DND-41 (cell line): ENCODE measurements at regions not wholly inside any gene's neighbourhood (a gene's known extent, or its start where the extent isn't known, plus 50 kb on each side); places are given as distances from the start of the nearest gene placed in this dataset.

Source experiments
- ATAC-seq: fragments of 200-7000 bp; cut with Tn5 transposase; 3 replicates; pipeline ENCODE4 v1.9.1; 2021; ENCODE audit warnings: low read depth; ENCODE audit not compliant: insufficient read depth
- DNase-seq: peaks from one replicate; pipeline ENCODE4 v3.0.0-alpha.2; 2020
- H2AFZ ChIP-seq: 2 replicates; pipeline ENCODE4 v1.6.0; 2012; ENCODE audit warnings: low read depth, low read length
- H3K27ac ChIP-seq: 2 replicates; pipeline ENCODE4 v1.5.1; 2012; ENCODE audit warnings: low read length, inconsistent platforms
- H3K27me3 ChIP-seq: fragments of 200-600 bp; sonication (generic); 2 replicates; pipeline ENCODE4 v1.6.0; 2012; ENCODE audit warnings: low read length, mild to moderate bottlenecking, inconsistent platforms; ENCODE audit not compliant: insufficient read depth, poor library complexity
- H3K36me3 ChIP-seq: 2 replicates; pipeline ENCODE4 v1.5.1; 2012; ENCODE audit warnings: low read length, inconsistent platforms; ENCODE audit not compliant: insufficient read depth
- H3K4me1 ChIP-seq: 2 replicates; pipeline ENCODE4 v1.5.1; 2012; ENCODE audit warnings: mild to moderate bottlenecking, low read length; ENCODE audit not compliant: insufficient read depth
- H3K4me2 ChIP-seq: 2 replicates; pipeline ENCODE4 v1.6.0; 2012; ENCODE audit warnings: mild to moderate bottlenecking, moderate library complexity, low read length, inconsistent platforms; ENCODE audit not compliant: insufficient read depth
- H3K4me3 ChIP-seq, 2 experiments: fragments of 200-600 bp in 1 of 2; shearing (Covaris generic) in 1 of 2; 2 replicates each; pipeline ENCODE4 v1.5.1; 2012 to 2016; ENCODE audit warnings: inconsistent platforms in 2 of 2, low read length in 2 of 2, mild to moderate bottlenecking in 2 of 2, low read depth in 1 of 2, moderate library complexity in 1 of 2
- H3K79me2 ChIP-seq: 2 replicates; pipeline ENCODE4 v1.6.0; 2012; ENCODE audit warnings: low read length, inconsistent platforms; ENCODE audit not compliant: insufficient read depth
- H3K9ac ChIP-seq: 2 replicates; pipeline ENCODE4 v1.6.0; 2012; ENCODE audit warnings: low read depth, mild to moderate bottlenecking, inconsistent platforms, low read length, moderate library complexity
- H3K9me3 ChIP-seq: 2 replicates; pipeline ENCODE4 v1.5.1; 2012; ENCODE audit warnings: low read length, moderate library complexity, mild to moderate bottlenecking, inconsistent platforms; ENCODE audit not compliant: insufficient read depth, severe bottlenecking
- H4K20me1 ChIP-seq: 2 replicates; pipeline ENCODE4 v1.6.0; 2012; ENCODE audit warnings: low read length; ENCODE audit not compliant: insufficient read depth
- CTCF ChIP-seq: IDR thresholded peaks from 2 replicates; pipeline ENCODE4 v1.5.1; 2012; ENCODE audit warnings: borderline replicate concordance, low read length, moderate library complexity, mild to moderate bottlenecking; ENCODE audit not compliant: poor library complexity, severe bottlenecking; ENCODE audit errors: extremely low read depth
- EZH2 ChIP-seq: IDR thresholded peaks from 3 replicates; pipeline ENCODE4 v1.6.1; 2012; ENCODE audit warnings: borderline replicate concordance, low read depth, mild to moderate bottlenecking, moderate library complexity, low read length, inconsistent platforms; ENCODE audit not compliant: severe bottlenecking

GRCh38 chr1:82220754-82221153 is 420.0 kb downstream of the ADGRL2 start:
- no peak overlapping the region for H2AFZ ChIP-seq

GRCh38 chr1:82219841-82220240 is 419.1 kb downstream of the ADGRL2 start:
- ATAC-seq (no peak), DNase-seq (no peak)
- H3K36me3 ChIP-seq: no peaks in the 10 kb centered on the region
- no peaks in the 10 kb centered on the region for H3K9me3 ChIP-seq
- H3K79me2 ChIP-seq: no peaks in the 10 kb centered on the region
- H3K9ac ChIP-seq: no peak overlapping the region
- no peak for TF ChIP-seq CTCF
- H3K27ac ChIP-seq: no peak overlapping the region
- H3K4me3 ChIP-seq: no peak overlapping the region
- no peak overlapping the region for H2AFZ ChIP-seq
- no peak overlapping the region for H3K4me2 ChIP-seq
- H3K4me1 ChIP-seq: no peaks in the 10 kb centered on the region
- no peaks in the 10 kb centered on the region for H3K27me3 ChIP-seq
- H4K20me1 ChIP-seq: no peaks in the 10 kb centered on the region

More at GRCh38 chr1:82220754-82221153, 420.0 kb downstream of the ADGRL2 start:
- no peak for ATAC-seq
- no peak overlapping the region for H3K4me2 ChIP-seq
- no peak for DNase-seq
- no peak overlapping the region for H3K9ac ChIP-seq
- no peak overlapping the region for H3K4me3 ChIP-seq
- H3K4me1 ChIP-seq: no peaks in the 10 kb centered on the region
- H4K20me1 ChIP-seq: no peaks in the 10 kb centered on the region
- H3K79me2 ChIP-seq: no peaks in the 10 kb centered on the region
- H3K36me3 ChIP-seq: no peaks in the 10 kb centered on the region
- H3K27me3 ChIP-seq: no peaks in the 10 kb centered on the region
- no peak overlapping the region for H3K27ac ChIP-seq
- TF ChIP-seq CTCF (no peak), EZH2 (no peak)
- no peaks in the 10 kb centered on the region for H3K9me3 ChIP-seq

- Histone ChIP-seq H3K36me3 (no peaks in the 10 kb centered on the region), H3K27ac (no peak overlapping the region), H3K9ac (no peak overlapping the region), H2AFZ (no peak overlapping the region), H3K9me3 (no peaks in the 10 kb centered on the region), H4K20me1 (no peaks in the 10 kb centered on the region), H3K4me2 (no peak overlapping the region), H3K27me3 (no peaks in the 10 kb centered on the region), H3K4me1 (no peaks in the 10 kb centered on the region), H3K79me2 (no peaks in the 10 kb centered on the region), H3K4me3 (no peak overlapping the region)
- no peak for ATAC-seq
- no peak for DNase-seq
- TF ChIP-seq CTCF (no peak), EZH2 (no peak)
These were observed 418.1 kb downstream of the ADGRL2 start for GRCh38 chr1:82218846-82219245.

- ATAC-seq: no peak
These were observed 415.1 kb downstream of the ADGRL2 start for GRCh38 chr1:82215853-82216175.

More at GRCh38 chr1:82215853-82216175, 415.1 kb downstream of the ADGRL2 start:
- H2AFZ ChIP-seq: no peak overlapping the region
- no peak overlapping the region for H3K27ac ChIP-seq
- H3K4me1 ChIP-seq: no peaks in the 10 kb centered on the region
- no peaks in the 10 kb centered on the region for H4K20me1 ChIP-seq
- no peaks in the 10 kb centered on the region for H3K79me2 ChIP-seq
- DNase-seq: no peak
- no peak overlapping the region for H3K4me3 ChIP-seq
- no peaks in the 10 kb centered on the region for H3K27me3 ChIP-seq
- no peaks in the 10 kb centered on the region for H3K36me3 ChIP-seq
- H3K4me2 ChIP-seq: no peak overlapping the region
- H3K9ac ChIP-seq: no peak overlapping the region
- no peak for TF ChIP-seq CTCF
- no peaks in the 10 kb centered on the region for H3K9me3 ChIP-seq
